NCI-H1417 treated with DMSO at 0.1 percent for 48 hours (cell line): ENCODE measurements at regions not wholly inside any gene's neighbourhood (a gene's known extent, or its start where the extent isn't known, plus 50 kb on each side); places are given as distances from the start of the nearest gene placed in this dataset.

Experiments used
- DNase-seq: peaks from one replicate; lab custom pipeline; 2025; lab: John Stamatoyannopoulos, UW

DNA sequence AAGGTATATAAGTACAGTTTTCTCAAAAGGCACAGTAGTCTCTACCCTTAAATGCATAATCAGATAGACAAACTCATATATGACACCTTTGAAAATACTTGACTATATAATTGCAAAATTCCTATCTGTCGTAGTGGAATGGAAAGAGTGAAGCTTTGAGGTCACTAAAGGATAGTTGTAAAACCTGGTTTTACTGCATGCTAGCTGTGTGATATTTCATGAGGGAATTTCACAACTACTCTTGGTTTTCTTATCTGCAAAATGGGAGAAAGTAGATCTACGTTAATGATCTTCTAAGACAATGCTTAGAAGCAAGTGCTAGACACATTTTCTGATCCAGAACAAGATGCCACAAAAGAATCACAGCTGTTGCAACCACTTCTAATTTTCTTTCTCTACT lies 332.2 kb downstream of the AASDHPPT start:
- DNase-seq = no peak

DNA sequence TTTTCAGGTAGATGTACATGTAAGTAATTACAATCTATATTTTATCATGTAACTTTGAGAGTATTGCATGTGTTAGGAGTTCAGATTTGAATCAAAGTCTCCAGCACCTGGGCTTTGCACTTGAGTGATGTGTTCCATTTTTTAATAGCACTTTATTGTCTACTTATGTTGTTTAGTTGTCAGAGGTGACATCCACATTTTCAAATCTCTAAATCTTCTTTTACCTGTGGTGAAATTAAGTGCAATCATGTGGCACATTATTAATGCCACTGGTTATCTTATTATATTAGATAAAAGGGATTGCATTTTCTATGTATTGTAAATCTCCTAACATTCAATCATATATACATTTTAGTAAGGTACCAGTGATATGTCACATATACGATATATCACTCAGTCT lies 333.4 kb downstream of the AASDHPPT start:
- no peak for DNase-seq

DNA sequence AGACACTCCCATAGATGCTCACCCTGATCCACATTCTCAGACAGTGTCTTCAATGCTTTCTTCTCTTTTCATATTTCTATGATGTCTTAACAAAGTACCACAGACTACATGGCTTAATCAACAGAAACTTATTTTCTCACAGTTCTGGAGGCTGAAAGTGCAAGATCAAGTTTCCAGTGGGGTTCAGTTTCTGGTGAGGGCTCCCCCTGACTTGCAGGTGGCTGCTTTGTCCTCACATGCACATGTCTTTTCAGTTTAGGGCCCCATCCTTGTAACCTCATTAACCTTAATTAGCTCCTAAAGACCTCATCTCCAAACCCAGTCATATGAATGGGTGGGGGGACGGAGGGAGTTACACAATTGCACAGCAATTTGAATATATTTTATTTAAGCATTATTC lies 335.8 kb downstream of the AASDHPPT start:
- no peak for DNase-seq

DNA sequence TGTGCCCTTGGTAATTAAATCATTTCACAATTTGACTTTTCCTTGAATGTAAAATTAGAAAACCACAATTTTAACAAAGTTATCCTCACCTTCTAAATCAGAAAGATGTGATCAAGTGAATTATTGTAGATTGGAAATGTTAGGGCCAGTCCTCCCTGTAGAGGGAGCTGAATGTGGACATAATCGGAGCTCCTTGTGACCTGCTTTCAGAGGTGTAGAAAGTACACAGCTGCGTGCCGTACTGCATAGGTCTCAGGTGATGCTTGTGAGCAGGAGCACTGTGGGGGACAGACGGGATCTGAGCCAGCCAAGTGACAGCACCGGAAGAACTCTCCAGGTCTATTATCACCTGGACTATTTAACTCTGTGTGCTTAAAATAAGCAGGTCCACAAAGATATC lies 338.0 kb downstream of the AASDHPPT start:
- DNase-seq = no peak

DNA sequence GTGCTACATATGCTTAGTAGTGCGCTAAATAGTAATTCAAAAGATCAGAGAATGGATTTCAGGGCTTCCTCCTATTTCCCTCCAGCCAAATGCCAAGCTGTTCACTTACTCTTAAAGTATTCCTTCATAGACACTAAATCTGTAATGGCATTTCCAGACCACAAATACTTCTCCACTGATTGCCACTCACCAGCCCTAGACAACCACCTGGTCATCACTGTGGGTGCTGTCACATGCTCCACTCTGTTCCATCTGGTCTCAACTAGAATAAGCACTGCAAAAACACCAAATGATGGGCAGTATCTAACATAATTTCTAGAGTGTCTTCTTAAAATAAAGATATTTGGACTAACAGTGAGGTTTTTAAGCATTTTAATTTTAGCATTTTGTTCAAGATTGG lies 341.3 kb downstream of the AASDHPPT start:
- DNase-seq = no peak

DNA sequence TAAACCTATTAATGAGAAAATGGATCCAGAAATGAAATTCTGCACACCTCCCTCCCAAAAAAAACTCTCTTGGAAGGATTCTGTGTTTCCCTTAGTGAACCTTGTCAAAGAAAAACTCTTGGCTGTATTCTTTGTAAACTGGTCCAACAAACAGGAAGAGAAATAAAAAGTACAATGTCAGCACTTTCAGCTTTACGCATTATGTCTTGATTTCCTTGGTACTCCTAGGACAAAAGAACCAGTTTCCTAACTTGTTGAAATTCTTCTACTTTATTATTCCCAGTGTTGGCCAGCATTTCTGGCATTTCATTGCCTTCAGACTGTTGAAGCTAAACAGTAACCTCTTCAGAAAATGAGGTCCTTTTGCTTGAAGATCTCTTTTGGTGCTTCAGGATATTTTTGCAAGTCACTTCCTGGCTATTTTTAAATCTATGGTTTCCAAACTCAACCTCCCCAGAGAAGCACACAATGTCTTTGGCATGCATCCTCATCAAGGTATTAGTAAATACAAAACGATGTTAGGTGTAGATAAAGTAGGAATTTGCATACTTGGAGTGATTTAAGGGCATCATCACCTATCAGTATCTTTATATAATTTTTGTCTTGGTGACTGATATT lies 342.7 kb downstream of the AASDHPPT start:
- no peak for DNase-seq

DNA sequence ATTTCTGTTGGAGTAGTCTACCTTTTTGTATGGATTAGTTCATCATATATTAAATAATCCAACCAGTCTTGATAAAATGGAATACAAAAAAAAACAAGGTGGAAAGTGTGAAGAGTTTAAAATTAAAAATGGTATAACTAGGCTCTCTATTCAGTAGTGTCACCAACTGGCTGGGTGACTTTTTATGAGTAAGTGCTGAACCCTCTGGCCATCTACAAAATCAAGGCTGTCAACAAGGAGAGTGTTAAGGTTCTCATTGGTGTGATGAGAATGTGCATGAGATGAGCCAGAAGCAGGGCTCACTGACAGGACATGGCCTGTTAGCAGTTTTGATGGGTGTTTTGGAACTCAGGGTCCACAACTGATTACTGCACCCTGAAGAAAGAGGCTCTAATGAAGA lies 343.2 kb downstream of the AASDHPPT start:
- DNase-seq = no peak

DNA sequence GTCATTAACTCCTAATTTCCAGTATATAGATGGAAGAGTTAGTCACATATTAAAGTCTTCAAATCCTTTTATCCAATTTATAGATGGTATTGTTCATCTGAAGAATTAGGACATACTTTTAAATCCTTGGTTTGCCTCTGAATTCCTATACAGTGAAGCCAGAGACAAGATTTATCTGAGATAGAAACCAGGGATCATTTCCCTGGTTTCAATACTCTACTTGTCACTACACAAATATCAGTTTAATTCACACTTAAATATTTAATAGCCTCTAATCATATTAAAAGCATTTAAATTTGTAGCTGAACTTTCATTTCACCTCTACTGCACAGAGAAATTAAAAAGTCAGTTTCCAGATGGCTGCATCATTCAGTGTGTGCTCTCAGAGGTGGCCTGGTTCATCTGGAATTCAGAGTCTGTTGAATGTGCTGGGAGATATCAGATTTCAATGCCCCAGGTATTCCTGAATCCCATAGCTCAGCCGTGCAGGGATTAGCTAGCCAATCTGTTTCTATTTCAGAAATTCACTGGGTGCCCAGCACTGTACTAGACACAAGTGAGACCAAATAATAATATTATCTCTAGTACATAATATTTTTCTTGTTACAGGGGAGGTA lies 344.3 kb downstream of the AASDHPPT start:
- DNase-seq = no peak

DNA sequence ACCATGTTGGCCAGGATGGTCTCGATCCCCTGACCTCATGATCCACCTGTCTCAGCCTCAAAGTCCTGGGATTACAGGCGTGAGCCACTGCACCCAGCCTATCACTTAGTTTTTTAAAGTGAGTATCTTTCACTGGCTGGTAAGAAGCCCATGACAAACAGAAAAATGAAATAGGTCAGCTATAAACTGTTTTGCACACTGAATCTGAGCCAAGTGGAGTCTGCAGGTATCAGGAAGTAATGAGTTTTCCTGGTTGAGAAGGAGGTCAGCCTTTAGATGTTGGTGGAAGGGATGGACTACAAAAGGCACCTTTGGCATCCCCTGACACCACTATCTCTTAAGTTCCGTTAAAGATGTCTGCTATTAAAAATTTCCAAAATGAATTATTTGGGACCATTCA lies 345.1 kb downstream of the AASDHPPT start:
- no peak for DNase-seq

DNA sequence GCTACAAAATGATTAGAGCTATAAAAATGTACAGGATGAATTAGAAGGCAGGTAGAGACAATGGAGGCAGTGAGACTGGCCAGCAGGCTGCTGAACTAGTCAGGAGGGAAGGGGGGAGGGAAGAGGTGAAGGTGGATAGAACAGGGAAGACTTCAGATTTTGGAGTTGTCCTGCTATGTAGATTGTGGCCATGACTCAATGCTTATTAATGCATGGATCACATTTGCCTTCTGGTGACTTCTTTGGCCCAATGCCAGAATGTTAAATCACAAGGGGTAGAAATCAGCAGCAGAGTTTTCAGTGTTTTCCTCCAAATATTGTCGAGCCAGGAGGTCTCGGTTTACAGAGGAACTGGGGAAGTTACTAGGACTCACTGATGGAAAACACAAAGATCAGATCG lies 346.6 kb downstream of the AASDHPPT start:
- no peak for DNase-seq

DNA sequence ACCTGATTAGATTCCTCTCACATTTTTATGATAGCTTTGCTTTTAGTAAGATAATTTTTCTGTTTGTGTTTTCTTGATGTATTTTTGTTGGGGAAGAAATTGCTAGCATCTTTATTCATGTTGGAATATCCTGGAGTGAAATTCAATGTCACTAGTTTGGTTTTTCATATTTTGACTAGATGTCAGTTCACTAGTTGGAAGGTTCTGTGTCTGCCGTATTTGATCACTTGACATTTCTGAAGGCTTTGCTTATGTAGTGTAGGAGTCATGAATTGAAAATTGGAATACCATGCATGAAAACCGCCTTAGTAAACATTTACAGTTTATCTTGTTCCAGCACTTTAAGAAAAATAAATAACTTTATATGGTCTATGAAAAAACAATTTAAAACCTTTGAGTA lies 348.4 kb downstream of the AASDHPPT start:
- no peak for DNase-seq

DNA sequence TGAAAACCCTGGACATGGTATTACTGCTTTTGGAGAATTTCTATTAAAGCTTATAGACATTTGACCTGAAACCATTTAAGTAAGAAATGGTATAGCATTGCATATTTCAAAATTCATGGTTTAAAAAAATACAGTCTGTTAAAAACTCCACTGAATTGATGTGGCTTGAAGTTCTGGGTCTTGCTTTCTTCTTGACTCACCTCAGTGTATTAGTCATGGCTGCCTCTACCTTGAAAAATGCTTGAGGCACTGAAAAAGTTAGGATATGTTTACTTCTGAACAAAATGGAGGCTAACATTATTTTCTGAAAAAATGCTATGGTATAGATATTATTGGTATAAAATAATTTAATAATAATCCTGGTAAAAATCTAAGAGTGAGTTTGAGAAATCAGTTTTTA lies 349.2 kb downstream of the AASDHPPT start:
- DNase-seq = no peak

DNA sequence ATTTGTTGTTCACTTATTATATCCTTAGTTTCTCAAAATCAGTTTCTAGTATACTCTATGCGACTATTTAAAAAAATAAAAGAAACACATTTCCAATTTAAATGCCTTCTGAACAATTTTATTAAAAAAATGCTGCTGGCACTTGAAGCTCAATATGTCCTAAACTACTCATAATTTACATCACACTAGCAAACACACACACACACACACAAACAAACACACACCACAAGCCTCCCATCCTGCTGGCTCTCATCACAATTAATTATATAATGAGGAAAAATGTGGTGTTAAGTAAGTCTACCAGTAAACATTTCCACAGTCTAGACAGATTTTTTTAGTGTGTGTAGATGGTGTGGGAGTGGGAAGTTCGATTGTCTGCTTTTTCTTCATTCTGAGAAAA lies 350.3 kb downstream of the AASDHPPT start:
- no peak for DNase-seq

DNA sequence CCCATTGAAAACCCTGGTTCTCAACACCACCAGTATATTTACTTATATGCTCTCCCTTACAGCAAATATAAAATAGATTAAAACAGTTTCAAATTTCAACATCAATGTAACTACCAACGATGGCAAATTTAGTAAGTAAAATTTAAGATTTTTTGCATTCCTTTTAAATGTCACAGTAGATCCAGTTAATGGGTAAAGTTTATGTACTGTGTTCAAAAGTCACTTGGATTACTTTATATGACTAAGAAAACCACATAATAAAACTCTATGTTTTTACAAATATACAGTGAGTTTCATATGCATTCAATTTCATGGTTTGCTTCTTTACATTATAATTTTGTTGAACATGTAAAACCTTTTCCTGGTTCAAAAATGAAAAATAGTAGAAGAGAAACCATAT lies 364.6 kb downstream of the AASDHPPT start:
- DNase-seq = no peak

DNA sequence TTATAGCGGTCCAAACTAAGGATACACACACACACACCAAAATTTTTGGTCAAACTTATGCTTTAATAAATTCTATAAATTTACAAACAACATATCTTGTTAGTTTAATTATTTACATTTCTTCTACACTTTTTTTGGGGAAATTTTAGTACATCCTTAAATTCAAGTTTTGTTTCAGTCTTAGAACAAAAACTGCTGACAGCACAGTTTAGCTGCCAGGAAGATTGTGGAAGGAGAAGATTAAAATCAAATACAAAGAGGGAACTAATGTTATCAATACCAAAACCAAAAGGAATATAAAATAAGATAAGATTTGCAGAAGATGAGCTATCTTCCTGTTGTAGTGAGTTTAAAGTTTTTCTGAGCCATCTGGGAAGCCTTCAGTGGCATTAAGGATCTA lies 368.8 kb downstream of the AASDHPPT start:
- no peak for DNase-seq

DNA sequence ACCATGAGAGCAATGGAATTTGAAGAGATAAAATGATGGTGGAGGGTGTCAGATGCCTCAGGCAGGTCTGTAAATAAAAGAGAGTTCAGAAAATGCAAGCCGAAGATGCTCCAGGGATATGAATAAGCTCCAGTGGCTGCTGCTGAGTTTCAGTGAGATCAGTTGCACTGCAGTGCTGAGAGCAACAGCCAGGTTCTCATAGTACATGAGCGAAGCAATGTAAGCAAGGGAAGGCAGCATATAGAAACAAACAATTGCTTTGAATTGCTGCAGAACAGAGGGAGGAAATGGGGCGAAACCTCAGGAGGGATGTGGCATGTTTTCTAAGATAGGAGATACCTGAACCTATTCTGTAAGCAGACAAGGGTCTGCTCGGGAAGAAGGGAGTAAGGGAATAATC lies 369.5 kb downstream of the AASDHPPT start:
- DNase-seq = no peak

DNA sequence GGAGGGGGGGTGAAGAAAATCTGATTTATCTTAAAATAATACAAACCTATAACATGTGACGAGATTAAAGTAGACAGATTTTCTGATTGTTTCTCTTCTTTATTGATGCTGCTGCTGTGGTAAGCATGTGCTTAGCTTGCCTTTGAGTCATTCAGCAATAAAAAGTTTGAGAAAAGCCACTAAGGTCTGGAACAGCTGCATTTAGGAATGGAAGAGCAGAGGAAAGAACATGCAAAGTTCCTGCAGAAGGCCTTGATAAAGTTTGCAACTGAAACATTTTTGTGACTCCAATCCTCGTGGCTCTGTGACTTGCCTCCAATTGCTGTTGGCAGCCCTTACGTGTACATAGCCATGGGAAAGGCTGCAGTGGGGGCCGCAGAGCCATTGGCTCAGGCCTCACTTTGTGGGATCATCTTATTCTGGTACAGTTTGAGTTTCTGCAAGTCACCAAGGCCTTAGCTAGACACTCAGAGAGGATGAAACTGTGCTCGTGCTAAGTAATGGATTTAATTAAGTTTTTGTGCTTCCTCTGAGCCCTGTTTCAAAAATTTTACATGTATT lies 370.2 kb downstream of the AASDHPPT start:
- no peak for DNase-seq

DNA sequence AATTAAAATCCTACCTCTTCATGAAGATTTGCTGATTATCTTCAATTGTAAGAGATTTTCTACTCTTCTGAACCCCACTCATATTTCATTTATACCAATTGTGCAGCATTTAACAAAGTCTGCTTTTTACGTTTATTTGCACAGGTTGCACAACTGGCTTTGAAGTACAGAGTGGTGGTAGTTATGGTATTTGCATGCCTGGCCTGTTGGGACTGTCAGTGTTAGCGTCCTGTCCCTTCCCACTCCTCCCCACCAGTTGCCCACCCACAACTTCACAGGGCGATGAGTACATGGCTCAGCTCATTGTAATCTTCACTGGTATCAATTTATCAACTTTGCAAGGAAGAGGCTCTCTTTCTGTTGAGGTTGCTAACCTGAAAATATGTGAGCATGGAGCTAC lies 372.3 kb downstream of the AASDHPPT start:
- DNase-seq = no peak

DNA sequence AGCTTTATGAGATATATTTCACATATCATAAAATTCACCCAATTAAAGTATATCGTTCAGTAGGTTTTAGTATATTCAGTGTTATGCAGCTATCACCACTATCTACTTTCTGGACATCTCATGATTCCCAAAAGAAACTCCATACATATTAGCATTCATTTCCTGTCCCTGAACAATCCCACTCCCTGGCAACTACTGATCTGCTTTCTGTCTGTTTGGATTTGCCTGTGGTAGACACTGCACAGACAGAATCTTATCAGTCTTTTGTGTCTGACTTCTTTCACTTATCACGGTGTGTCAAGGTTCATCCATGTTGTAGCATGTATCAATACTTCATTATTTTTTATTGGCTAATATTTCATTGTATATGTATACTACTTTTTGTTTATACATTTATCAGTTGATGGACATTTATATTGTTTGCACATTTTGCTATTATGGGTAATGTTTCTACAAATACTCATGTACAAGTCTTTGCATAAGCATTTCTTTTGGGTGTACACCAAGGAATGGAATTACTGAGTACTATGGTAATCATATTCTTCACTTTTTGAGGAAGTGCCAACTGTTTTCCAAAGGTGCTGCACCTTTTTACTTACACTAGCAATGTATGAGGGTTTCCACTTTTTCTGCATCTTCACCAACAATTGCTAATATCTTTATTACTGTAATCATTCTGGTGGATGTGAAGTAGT lies 373.9 kb downstream of the AASDHPPT start:
- DNase-seq = no peak

DNA sequence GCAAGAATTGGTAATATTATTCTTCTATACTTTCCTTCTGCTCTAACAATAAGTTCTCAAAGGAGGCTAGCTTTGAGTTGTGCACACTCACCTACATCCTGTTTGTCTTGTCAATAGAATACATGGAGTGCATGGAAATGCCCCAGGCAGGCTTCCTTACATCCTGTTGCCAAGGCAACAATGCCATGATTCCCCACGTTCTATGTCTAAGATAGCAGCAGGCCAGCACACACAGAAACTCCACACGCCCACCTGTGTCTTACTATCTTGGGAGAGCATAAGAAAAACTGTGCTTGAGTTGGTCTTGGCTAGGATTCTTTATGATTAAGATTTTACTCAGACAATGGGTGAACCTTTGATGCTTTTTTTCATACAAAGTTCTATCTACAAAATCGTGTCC lies 379.2 kb downstream of the AASDHPPT start:
- no peak for DNase-seq

DNA sequence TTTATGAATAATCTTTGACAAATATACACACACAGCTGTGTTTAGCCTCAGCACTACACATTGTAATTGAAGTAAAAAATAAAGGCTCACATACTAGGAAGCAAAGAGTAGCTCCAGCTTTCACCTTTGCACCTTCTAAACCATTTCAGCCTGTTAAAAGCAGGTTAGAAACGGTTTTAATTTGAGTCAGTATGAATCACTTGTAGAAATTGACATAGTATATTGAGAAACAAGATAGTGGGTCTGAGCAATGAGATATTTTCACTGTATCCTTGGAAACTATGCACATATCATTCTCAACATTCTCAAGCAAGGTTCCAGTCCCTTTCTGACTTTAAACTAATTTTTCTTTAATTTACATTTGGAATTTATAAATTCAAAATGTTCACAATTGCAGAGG lies 380.3 kb downstream of the AASDHPPT start:
- DNase-seq = no peak

DNA sequence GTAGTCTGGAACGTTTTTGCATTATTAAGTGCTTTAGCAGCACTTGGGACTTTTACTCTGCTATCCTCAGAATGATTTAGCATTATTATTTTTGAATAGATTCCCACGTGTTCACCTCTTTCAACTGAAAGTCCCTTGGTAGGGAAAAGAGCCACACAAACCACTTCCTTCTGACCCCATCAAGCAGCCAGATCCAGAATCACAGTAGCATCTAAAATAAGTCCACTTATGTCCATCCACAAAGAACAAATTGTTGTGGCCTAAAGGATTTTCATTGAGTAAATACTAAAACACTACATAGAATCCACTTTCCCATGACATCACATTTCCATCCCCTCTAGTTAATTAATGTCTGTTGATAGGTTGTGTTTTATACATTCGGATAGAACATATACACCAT lies 381.7 kb downstream of the AASDHPPT start:
- DNase-seq = no peak

DNA sequence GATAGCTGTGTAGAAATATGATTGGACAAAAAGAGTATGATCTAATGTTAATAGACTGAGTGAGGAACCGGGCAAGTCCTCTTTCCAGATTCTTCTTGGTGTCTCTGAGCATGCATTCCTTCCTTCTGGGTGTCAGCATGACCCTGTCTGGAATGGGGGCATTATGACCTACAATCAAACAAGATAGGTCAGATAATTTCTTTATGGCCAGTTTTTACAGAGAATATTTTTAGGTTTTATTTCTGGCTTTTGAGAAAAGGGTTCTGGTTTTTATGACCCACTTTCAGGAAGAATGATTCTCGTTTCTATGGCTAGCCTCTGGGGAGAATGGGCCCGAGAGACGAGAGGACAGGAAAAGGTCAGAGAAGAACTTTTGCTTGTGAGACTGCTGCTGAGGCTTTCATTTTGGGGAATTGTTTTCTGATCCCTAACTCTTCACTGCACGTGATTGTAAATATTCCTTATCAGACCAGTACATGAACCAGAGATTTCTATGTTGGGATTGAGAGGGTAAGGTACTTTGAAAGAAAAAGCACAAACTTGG lies 383.8 kb downstream of the AASDHPPT start:
- no peak for DNase-seq
